ENCODE measurements at regions not wholly inside any gene's neighbourhood (a gene's known extent, or its start where the extent isn't known, plus 50 kb on each side); places are given as distances from the start of the nearest gene placed in this dataset.

DNA sequence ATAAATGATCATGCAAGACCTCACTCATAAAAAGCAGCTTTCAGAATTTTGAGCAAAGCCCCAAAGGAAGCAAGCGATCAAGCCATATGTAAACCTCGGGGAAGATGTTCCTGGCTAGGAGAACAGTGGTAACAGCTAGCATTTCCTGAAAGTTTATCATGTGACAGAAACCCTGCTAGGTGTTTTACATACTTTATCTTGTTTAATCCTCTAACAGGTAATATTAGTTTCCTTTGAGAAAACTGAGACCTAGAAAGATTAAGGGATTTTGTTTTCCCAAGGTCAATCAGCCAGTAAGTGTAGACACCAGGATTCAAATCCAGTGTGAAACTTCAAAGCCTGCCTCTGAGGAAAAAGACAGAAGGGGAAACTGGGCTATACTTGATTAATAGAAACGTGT is 362.4 kb upstream of the MAF start:
- no peak for DNase-seq (ENCODE audit: low spot score)
- Histone ChIP-seq H3K4me3 (no peak overlapping the region), H3K27ac (no peak overlapping the region), H3K9me3 (no peaks in the 10 kb centered on the region), H3K4me1 (replicated peaks) (no peaks in the 10 kb centered on the region), H3K27me3 (replicated peaks; ENCODE audit: insufficient read depth) (no peaks in the 10 kb centered on the region), H3K36me3 (no peaks in the 10 kb centered on the region)
- TF ChIP-seq CTCF (IDR thresholded peaks at IDR 0.05) (no peak), POLR2AphosphoS5 (IDR thresholded peaks at IDR 0.05) (no peak), POLR2A (IDR thresholded peaks at IDR 0.05) (no peak)
- intact Hi-C loops (cut with DNase I): no loop called here
- WGBS: 67% methylated on average over 3 of the region's 3 CpGs

GRCh38 chr16:79959226-79959625 is 358.7 kb upstream of the MAF start:
- no peak for DNase-seq (ENCODE audit: low spot score)
- intact Hi-C loops (cut with DNase I): no loop called here
- Histone ChIP-seq H3K4me3 (no peak overlapping the region), H3K27ac (no peak overlapping the region), H3K36me3 (no peaks in the 10 kb centered on the region), H3K9me3 (no peaks in the 10 kb centered on the region), H3K27me3 (replicated peaks; ENCODE audit: insufficient read depth) (no peaks in the 10 kb centered on the region), H3K4me1 (replicated peaks) (no peaks in the 10 kb centered on the region)
- WGBS: 76% methylated on average over 1 of the region's 1 CpG
- TF ChIP-seq CTCF (IDR thresholded peaks at IDR 0.05) (no peak), POLR2A (IDR thresholded peaks at IDR 0.05) (no peak), POLR2AphosphoS5 (IDR thresholded peaks at IDR 0.05) (no peak)

GRCh38 chr16:79954921-79955705 is 354.6 kb upstream of the MAF start:
- no peaks in the 10 kb centered on the region for H3K36me3 ChIP-seq
- 71% methylated on average over 4 of the region's 4 CpGs for WGBS
- no peaks in the 10 kb centered on the region for H3K9me3 ChIP-seq
- intact Hi-C loops (cut with DNase I): no loop called here
- DNase-seq (ENCODE audit: low spot score): no peak
- TF ChIP-seq CTCF (IDR thresholded peaks at IDR 0.05): no peak
- no peak for TF ChIP-seq POLR2A (IDR thresholded peaks at IDR 0.05)
- TF ChIP-seq POLR2AphosphoS5 (IDR thresholded peaks at IDR 0.05): no peak
- H3K4me3 ChIP-seq: no peak overlapping the region
- no peaks in the 10 kb centered on the region for H3K4me1 ChIP-seq (replicated peaks)
- no peaks in the 10 kb centered on the region for H3K27me3 ChIP-seq (replicated peaks; ENCODE audit: insufficient read depth)
- H3K27ac ChIP-seq: no peak overlapping the region

DNA sequence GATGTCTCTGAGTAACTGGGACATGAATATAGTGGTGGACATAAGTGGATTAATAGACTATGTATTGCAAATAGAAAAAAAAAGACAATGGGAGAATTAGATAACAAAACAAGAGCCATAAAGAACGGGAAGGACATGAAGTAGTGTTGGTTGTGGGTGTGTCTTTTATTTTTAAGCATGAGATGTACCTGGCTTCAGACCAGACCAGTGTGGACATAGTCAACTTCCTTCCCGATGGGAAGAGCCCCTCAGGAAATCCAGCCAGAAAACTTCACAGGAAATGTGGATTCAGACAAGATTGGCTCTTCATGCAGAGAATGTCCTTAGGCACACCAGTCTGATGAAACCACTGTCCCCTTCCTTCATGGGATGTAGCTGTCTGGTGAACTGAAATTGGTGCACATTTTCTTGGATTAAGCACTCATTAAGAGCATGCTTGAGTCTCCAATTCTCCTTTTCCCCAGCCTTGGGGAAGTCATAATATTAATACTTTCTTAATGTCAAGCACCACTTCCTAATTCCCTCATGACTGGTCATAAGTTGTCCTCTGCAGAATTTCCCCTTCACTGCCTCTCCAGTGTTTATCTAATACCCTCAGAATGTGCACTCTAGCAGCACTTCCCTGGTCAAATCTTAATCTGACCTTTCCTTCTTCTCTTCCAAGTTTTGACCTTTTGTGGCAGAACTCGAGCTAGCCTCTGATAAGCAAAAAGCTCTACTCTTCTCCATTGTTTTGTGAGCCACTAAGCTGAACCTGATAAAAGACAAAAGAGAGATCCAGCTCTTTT is 350.6 kb upstream of the MAF start:
- no peak for TF ChIP-seq POLR2A (IDR thresholded peaks at IDR 0.05)
- TF ChIP-seq POLR2AphosphoS5 (IDR thresholded peaks at IDR 0.05): no peak
- no peak for TF ChIP-seq CTCF (IDR thresholded peaks at IDR 0.05)
- intact Hi-C loops (cut with DNase I): no loop called here
- Histone ChIP-seq H3K27ac (no peak overlapping the region), H3K4me3 (no peak overlapping the region), H3K4me1 (replicated peaks) (no peaks in the 10 kb centered on the region), H3K36me3 (no peaks in the 10 kb centered on the region), H3K27me3 (replicated peaks; ENCODE audit: insufficient read depth) (no peaks in the 10 kb centered on the region), H3K9me3 (no peaks in the 10 kb centered on the region)
- 42% methylated on average over 3 of the region's 3 CpGs for WGBS
- no peak for DNase-seq (ENCODE audit: low spot score)
